ENCODE measurements at regions not wholly inside any gene's neighbourhood (a gene's known extent, or its start where the extent isn't known, plus 50 kb on each side); places are given as distances from the start of the nearest gene placed in this dataset.

- no peak overlapping the region for H3K27ac Mint-ChIP-seq
- H3K4me3 Mint-ChIP-seq, result no peak overlapping the region
- H3K9me3 Mint-ChIP-seq, result no peaks in the 10 kb centered on the region
- POLR2A ChIA-PET, result no interaction called here
- intact Hi-C loops (cut with micrococcal nuclease), result no loop called here
- no peak for DNase-seq
- CTCF ChIA-PET, result no interaction called here
- H3K36me3 Mint-ChIP-seq, result no peaks in the 10 kb centered on the region
- peaks cover 39% of the 10 kb centered on the region for H3K4me1 Mint-ChIP-seq (ENCODE audit: low read depth)
- H3K27me3 Mint-ChIP-seq, result peaks cover 2% of the 10 kb centered on the region
Measured at GRCh38 chr16:79312502-79312901, 288.0 kb downstream of the MAF start.

GRCh38 chr16:79310710-79311109, 289.8 kb downstream of the MAF start:
- no peaks in the 10 kb centered on the region for H3K9me3 Mint-ChIP-seq
- POLR2A ChIA-PET, result no interaction called here
- CTCF ChIA-PET, result no interaction called here
- DNase-seq, result no peak
- no peak overlapping the region for H3K27ac Mint-ChIP-seq
- intact Hi-C loops (cut with micrococcal nuclease), result no loop called here
- H3K36me3 Mint-ChIP-seq, result no peaks in the 10 kb centered on the region
- peaks cover 2% of the 10 kb centered on the region for H3K27me3 Mint-ChIP-seq
- H3K4me3 Mint-ChIP-seq, result no peak overlapping the region
- H3K4me1 Mint-ChIP-seq (ENCODE audit: low read depth), result peaks cover 22% of the 10 kb centered on the region

- Mint-ChIP-seq H3K36me3 (no peaks in the 10 kb centered on the region), H3K9me3 (no peaks in the 10 kb centered on the region), H3K27me3 (peaks cover 2% of the 10 kb centered on the region), H3K27ac (no peak overlapping the region), H3K4me3 (no peak overlapping the region), H3K4me1 (ENCODE audit: low read depth) (peaks cover 16% of the 10 kb centered on the region)
- intact Hi-C loops (cut with micrococcal nuclease), result no loop called here
- no peak for DNase-seq
- CTCF ChIA-PET, result no interaction called here
- POLR2A ChIA-PET, result no interaction called here
Measured at GRCh38 chr16:79309606-79310005, 290.9 kb downstream of the MAF start.

- Mint-ChIP-seq H3K27ac (no peak overlapping the region), H3K9me3 (no peaks in the 10 kb centered on the region), H3K27me3 (peaks cover under 1% of the 10 kb centered on the region), H3K4me1 (ENCODE audit: low read depth) (peaks cover 16% of the 10 kb centered on the region), H3K4me3 (no peak overlapping the region), H3K36me3 (no peaks in the 10 kb centered on the region)
- ChIA-PET CTCF (interaction anchor here (0.6 to 1.0 kb wide), 2 partner anchors 74 to 295 kb away, joined by 3 read pairs; no protein-coding TSS in a partner anchor), POLR2A (no interaction called here)
- intact Hi-C loops (cut with micrococcal nuclease), result no loop called here
- DNase-seq, result no peak
Measured at GRCh38 chr16:79307214-79307613, 293.3 kb downstream of the MAF start.

- Mint-ChIP-seq H3K27ac (no peak overlapping the region), H3K4me1 (ENCODE audit: low read depth) (peaks cover 11% of the 10 kb centered on the region), H3K27me3 (no peaks in the 10 kb centered on the region), H3K9me3 (no peaks in the 10 kb centered on the region), H3K4me3 (no peak overlapping the region), H3K36me3 (no peaks in the 10 kb centered on the region)
- intact Hi-C loops (cut with micrococcal nuclease), result no loop called here
- ChIA-PET CTCF (no interaction called here), POLR2A (interaction anchor here (1.2 kb wide), 1 partner anchor 11 kb away, joined by 3 read pairs; no protein-coding TSS in a partner anchor)
- no peak for DNase-seq
Measured at GRCh38 chr16:79305074-79305473, 295.5 kb downstream of the MAF start.

- Mint-ChIP-seq H3K4me1 (ENCODE audit: low read depth) (peaks cover 3% of the 10 kb centered on the region), H3K4me3 (no peak overlapping the region), H3K27me3 (no peaks in the 10 kb centered on the region), H3K9me3 (no peaks in the 10 kb centered on the region), H3K27ac (no peak overlapping the region), H3K36me3 (no peaks in the 10 kb centered on the region)
- no peak for DNase-seq
- CTCF ChIA-PET, result no interaction called here
- POLR2A ChIA-PET, result no interaction called here
- intact Hi-C loops (cut with micrococcal nuclease), result no loop called here
Measured at GRCh38 chr16:79303959-79304387, 296.6 kb downstream of the MAF start.

- Mint-ChIP-seq H3K36me3 (no peaks in the 10 kb centered on the region), H3K4me1 (ENCODE audit: low read depth) (peaks cover 3% of the 10 kb centered on the region), H3K27me3 (no peaks in the 10 kb centered on the region), H3K4me3 (no peak overlapping the region), H3K9me3 (no peaks in the 10 kb centered on the region), H3K27ac (no peak overlapping the region)
- CTCF ChIA-PET, result no interaction called here
- DNase-seq, result no peak
- intact Hi-C loops (cut with micrococcal nuclease), result no loop called here
- POLR2A ChIA-PET, result no interaction called here
Measured at GRCh38 chr16:79303206-79303605, 297.3 kb downstream of the MAF start.

- H3K4me3 Mint-ChIP-seq, result no peak overlapping the region
- CTCF ChIA-PET, result no interaction called here
- H3K4me1 Mint-ChIP-seq (ENCODE audit: low read depth), result peaks cover 3% of the 10 kb centered on the region
- no peak for DNase-seq
- H3K36me3 Mint-ChIP-seq, result no peaks in the 10 kb centered on the region
- H3K27me3 Mint-ChIP-seq, result no peaks in the 10 kb centered on the region
- H3K27ac Mint-ChIP-seq, result no peak overlapping the region
- POLR2A ChIA-PET, result no interaction called here
- intact Hi-C loops (cut with micrococcal nuclease), result no loop called here
- no peaks in the 10 kb centered on the region for H3K9me3 Mint-ChIP-seq
Measured at GRCh38 chr16:79302731-79303130, 297.8 kb downstream of the MAF start.

- no peak overlapping the region for H3K27ac Mint-ChIP-seq
- ChIA-PET CTCF (no interaction called here), POLR2A (no interaction called here)
- H3K4me3 Mint-ChIP-seq, result no peak overlapping the region
- peaks cover 12% of the 10 kb centered on the region for H3K4me1 Mint-ChIP-seq (ENCODE audit: low read depth)
- intact Hi-C loops (cut with micrococcal nuclease), result no loop called here
- no peaks in the 10 kb centered on the region for H3K36me3 Mint-ChIP-seq
- no peaks in the 10 kb centered on the region for H3K27me3 Mint-ChIP-seq
- no peaks in the 10 kb centered on the region for H3K9me3 Mint-ChIP-seq
- no peak for DNase-seq
Measured at GRCh38 chr16:79301051-79301450, 299.5 kb downstream of the MAF start.

- Mint-ChIP-seq H3K27ac (no peak overlapping the region), H3K36me3 (no peaks in the 10 kb centered on the region), H3K4me3 (no peak overlapping the region), H3K27me3 (no peaks in the 10 kb centered on the region), H3K4me1 (ENCODE audit: low read depth) (peaks cover 16% of the 10 kb centered on the region), H3K9me3 (no peaks in the 10 kb centered on the region)
- CTCF ChIA-PET, result no interaction called here
- POLR2A ChIA-PET, result no interaction called here
- intact Hi-C loops (cut with micrococcal nuclease), result no loop called here
- DNase-seq, result no peak
Measured at GRCh38 chr16:79298894-79299799, 301.4 kb downstream of the MAF start.

GRCh38 chr16:79298476-79298875, 302.1 kb downstream of the MAF start:
- Mint-ChIP-seq H3K4me1 (ENCODE audit: low read depth) (peaks cover 17% of the 10 kb centered on the region), H3K36me3 (no peaks in the 10 kb centered on the region), H3K9me3 (no peaks in the 10 kb centered on the region), H3K4me3 (no peak overlapping the region), H3K27ac (no peak overlapping the region), H3K27me3 (no peaks in the 10 kb centered on the region)
- intact Hi-C loops (cut with micrococcal nuclease), result no loop called here
- ChIA-PET CTCF (no interaction called here), POLR2A (no interaction called here)
- DNase-seq, result no peak

- DNase-seq, result no peak
- intact Hi-C loops (cut with micrococcal nuclease), result no loop called here
- Mint-ChIP-seq H3K4me3 (no peak overlapping the region), H3K36me3 (no peaks in the 10 kb centered on the region), H3K9me3 (no peaks in the 10 kb centered on the region), H3K27me3 (no peaks in the 10 kb centered on the region), H3K4me1 (ENCODE audit: low read depth) (peaks cover 21% of the 10 kb centered on the region), H3K27ac (no peak overlapping the region)
- CTCF ChIA-PET, result no interaction called here
- POLR2A ChIA-PET, result no interaction called here
Measured at GRCh38 chr16:79297805-79298204, 302.7 kb downstream of the MAF start.

GRCh38 chr16:79297296-79297695, 303.2 kb downstream of the MAF start:
- H3K4me3 Mint-ChIP-seq, result no peak overlapping the region
- DNase-seq, result no peak
- H3K27ac Mint-ChIP-seq, result no peak overlapping the region
- no peaks in the 10 kb centered on the region for H3K9me3 Mint-ChIP-seq
- intact Hi-C loops (cut with micrococcal nuclease), result no loop called here
- POLR2A ChIA-PET, result no interaction called here
- CTCF ChIA-PET, result no interaction called here
- no peaks in the 10 kb centered on the region for H3K27me3 Mint-ChIP-seq
- H3K36me3 Mint-ChIP-seq, result no peaks in the 10 kb centered on the region
- peaks cover 18% of the 10 kb centered on the region for H3K4me1 Mint-ChIP-seq (ENCODE audit: low read depth)

All from activated CD4-positive, alpha-beta memory T cell treated with anti-CD3 and anti-CD28 coated beads for 36 hours (primary cell).